Loucy (cell line): ENCODE measurements at regions not wholly inside any gene's neighbourhood (a gene's known extent, or its start where the extent isn't known, plus 50 kb on each side); places are given as distances from the start of the nearest gene placed in this dataset.

Source experiments
- H2AFZ ChIP-seq: fragments of 200-600 bp; sonication (generic); 2 replicates; pipeline ENCODE4 v1.6.0; 2016; ENCODE audit warnings: antibody characterized with exemption, mild to moderate bottlenecking, low read length, moderate library complexity
- H3F3A ChIP-seq: fragments of 200-600 bp; 2 replicates; pipeline ENCODE4 v1.6.0; 2016; ENCODE audit warnings: antibody characterized with exemption, low read depth, mild to moderate bottlenecking
- H3K27me3 ChIP-seq: fragments of 200-600 bp; sonication (generic); 2 replicates; pipeline ENCODE4 v1.6.1; 2014; ENCODE audit warnings: low read length, mild to moderate bottlenecking; ENCODE audit not compliant: insufficient read depth, poor library complexity, severe bottlenecking
- H3K36me3 ChIP-seq: fragments of 200-600 bp; sonication (generic); 2 replicates; pipeline ENCODE4 v1.6.1; 2016; ENCODE audit warnings: low read length; ENCODE audit not compliant: insufficient read depth
- H3K4me1 ChIP-seq: fragments of 200-600 bp; sonication (generic); 2 replicates; pipeline ENCODE4 v1.5.1; 2014; ENCODE audit warnings: low read length, mild to moderate bottlenecking; ENCODE audit not compliant: insufficient read depth, poor library complexity, severe bottlenecking
- H3K4me2 ChIP-seq: fragments of 200-600 bp; sonication (generic); 2 replicates; pipeline ENCODE4 v1.6.0; 2014; ENCODE audit warnings: antibody characterized with exemption, low read length, low read depth, mild to moderate bottlenecking; ENCODE audit not compliant: poor library complexity, severe bottlenecking
- H3K4me3 ChIP-seq: fragments of 200-600 bp; sonication (generic); 2 replicates; pipeline ENCODE4 v1.5.1; 2014; ENCODE audit warnings: low read length, mild to moderate bottlenecking, mixed read lengths; ENCODE audit not compliant: poor library complexity, severe bottlenecking
- H3K79me2 ChIP-seq: fragments of 200-600 bp; sonication (generic); 2 replicates; pipeline ENCODE4 v1.6.1; 2014; ENCODE audit warnings: low read length; ENCODE audit not compliant: insufficient read depth
- H3K9ac ChIP-seq: fragments of 200-600 bp; sonication (generic); 2 replicates; pipeline ENCODE4 v1.6.0; 2014; ENCODE audit warnings: mild to moderate bottlenecking, low read depth, low read length, moderate library complexity; ENCODE audit not compliant: poor library complexity, severe bottlenecking
- H3K9me2 ChIP-seq: fragments of 200-600 bp; sonication (generic); replicated peaks from 2 replicates; pipeline ENCODE4 v1.6.1; 2016; ENCODE audit warnings: low read depth, low read length, mixed read lengths
- H3K9me3 ChIP-seq: fragments of 200-600 bp; sonication (generic); 2 replicates; pipeline ENCODE4 v1.6.1; 2014; ENCODE audit warnings: mild to moderate bottlenecking, antibody characterized with exemption, low read length, low read depth; ENCODE audit not compliant: insufficient read depth
- H4K20me1 ChIP-seq: fragments of 200-600 bp; sonication (generic); 2 replicates; pipeline ENCODE4 v1.6.0; 2014; ENCODE audit warnings: antibody characterized with exemption, low read length, mild to moderate bottlenecking; ENCODE audit not compliant: insufficient read depth, poor library complexity, severe bottlenecking
- CTCF ChIP-seq: fragments of 200-600 bp; sonication (generic); conservative IDR thresholded peaks from 2 replicates; pipeline ENCODE4 v1.5.1; 2014; ENCODE audit warnings: mild to moderate bottlenecking, antibody characterized with exemption, low read length
- EZH2phosphoT487 ChIP-seq: fragments of 200-600 bp; IDR thresholded peaks from 2 replicates; pipeline ENCODE4 v1.6.1; 2018; ENCODE audit warnings: antibody characterized with exemption, mild to moderate bottlenecking, moderate library complexity, borderline replicate concordance

GRCh38 chr11:111105566-111105965 lies 140.0 kb upstream of the POU2AF2 start:
- Histone ChIP-seq H3K36me3 (no peaks in the 10 kb centered on the region), H2AFZ (no peak overlapping the region), H3K9me3 (no peaks in the 10 kb centered on the region), H3K9me2 (no peaks in the 10 kb centered on the region), H3K9ac (no peak overlapping the region), H3K79me2 (no peaks in the 10 kb centered on the region), H3F3A (no peaks in the 10 kb centered on the region), H3K4me3 (no peak overlapping the region), H3K27me3 (no peaks in the 10 kb centered on the region), H3K4me2 (no peak overlapping the region), H4K20me1 (no peaks in the 10 kb centered on the region), H3K4me1 (no peaks in the 10 kb centered on the region)
- TF ChIP-seq CTCF: no peak
- no peak for TF ChIP-seq EZH2phosphoT487

GRCh38 chr11:111104185-111104584 lies 141.3 kb upstream of the POU2AF2 start:
- Histone ChIP-seq H3K27me3 (no peaks in the 10 kb centered on the region), H3K4me1 (no peaks in the 10 kb centered on the region), H3K9me2 (no peaks in the 10 kb centered on the region), H4K20me1 (no peaks in the 10 kb centered on the region), H3K36me3 (no peaks in the 10 kb centered on the region), H3K79me2 (no peaks in the 10 kb centered on the region), H3K4me3 (no peak overlapping the region), H2AFZ (no peak overlapping the region), H3K9me3 (no peaks in the 10 kb centered on the region), H3F3A (no peaks in the 10 kb centered on the region), H3K9ac (no peak overlapping the region), H3K4me2 (no peak overlapping the region)
- TF ChIP-seq CTCF (no peak), EZH2phosphoT487 (no peak)

- H3K9me3 ChIP-seq: no peaks in the 10 kb centered on the region
- no peak overlapping the region for H3K9ac ChIP-seq
- H3K27me3 ChIP-seq: no peaks in the 10 kb centered on the region
- H3K4me1 ChIP-seq: no peaks in the 10 kb centered on the region
- H3K4me2 ChIP-seq: no peak overlapping the region
- no peak overlapping the region for H2AFZ ChIP-seq
- no peaks in the 10 kb centered on the region for H3K9me2 ChIP-seq
- H3K79me2 ChIP-seq: no peaks in the 10 kb centered on the region
- no peak overlapping the region for H3K4me3 ChIP-seq
- no peaks in the 10 kb centered on the region for H4K20me1 ChIP-seq
- no peaks in the 10 kb centered on the region for H3F3A ChIP-seq
- H3K36me3 ChIP-seq: no peaks in the 10 kb centered on the region
- TF ChIP-seq CTCF: no peak
- no peak for TF ChIP-seq EZH2phosphoT487
These were observed 143.6 kb upstream of the POU2AF2 start for GRCh38 chr11:111101881-111102280.
